ENCODE measurements at regions not wholly inside any gene's neighbourhood (a gene's known extent, or its start where the extent isn't known, plus 50 kb on each side); places are given as distances from the start of the nearest gene placed in this dataset.

DNA sequence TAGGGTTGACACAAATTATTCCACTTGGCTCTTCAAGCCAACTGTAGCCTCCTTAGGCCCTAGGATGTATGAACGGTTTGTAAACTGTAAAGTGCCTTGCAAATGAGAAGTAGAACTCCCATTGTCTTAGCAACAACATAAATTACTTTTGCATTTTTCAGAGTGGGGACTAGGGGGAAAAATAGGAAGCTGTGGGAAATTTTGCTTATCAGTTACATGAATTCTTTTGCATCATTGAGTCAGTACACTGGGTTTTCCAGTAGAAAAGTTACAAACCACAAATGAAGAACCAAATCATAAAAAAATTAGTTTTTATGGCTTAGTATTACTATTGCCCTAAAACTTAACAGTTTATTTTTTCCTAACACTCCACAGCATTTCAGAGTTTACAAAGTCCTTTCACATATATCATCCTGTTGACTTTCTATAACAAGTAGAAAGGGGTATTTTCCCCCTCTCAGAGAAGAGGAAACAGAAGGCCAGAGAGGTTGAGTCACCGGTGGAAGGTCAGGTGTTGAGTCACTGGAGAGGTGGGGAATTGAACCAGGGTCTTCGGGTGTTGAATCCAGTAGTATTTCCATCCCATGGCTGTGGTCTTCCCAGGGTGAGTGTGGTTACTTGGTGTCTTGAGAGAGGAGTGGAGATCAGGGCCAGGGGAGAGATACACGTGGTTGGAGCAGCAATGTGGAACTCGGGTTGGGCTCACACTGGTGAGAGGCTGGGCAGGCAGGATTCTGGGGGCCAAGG lies 71.9 kb upstream of the USP24 start:
- H3K9me3 ChIP-seq (ENCODE audit: control insufficient read depth in 1 of 2, low read length in 2 of 2) = no peaks in the 10 kb centered on the region
- H3K4me1 ChIP-seq (ENCODE audit: control insufficient read depth in 1 of 2, insufficient read depth in 2 of 2, low read length in 2 of 2) = no peaks in the 10 kb centered on the region
- H3K36me3 ChIP-seq (ENCODE audit: control insufficient read depth in 1 of 2, insufficient read depth in 2 of 2, low read length in 2 of 2) = no peaks in the 10 kb centered on the region
- no peak overlapping the region for H3K4me3 ChIP-seq (ENCODE audit: low read depth in 1 of 2, low read length in 2 of 2)
- no peak overlapping the region for H3K9ac ChIP-seq (ENCODE audit: low read depth in 1 of 2, low read length in 2 of 2)
- no peaks in the 10 kb centered on the region for H3K27me3 ChIP-seq (ENCODE audit: control insufficient read depth in 1 of 2, insufficient read depth in 2 of 2, low read length in 2 of 2)
- no peak overlapping the region for H3K27ac ChIP-seq (ENCODE audit: low read depth, low read length)

DNA sequence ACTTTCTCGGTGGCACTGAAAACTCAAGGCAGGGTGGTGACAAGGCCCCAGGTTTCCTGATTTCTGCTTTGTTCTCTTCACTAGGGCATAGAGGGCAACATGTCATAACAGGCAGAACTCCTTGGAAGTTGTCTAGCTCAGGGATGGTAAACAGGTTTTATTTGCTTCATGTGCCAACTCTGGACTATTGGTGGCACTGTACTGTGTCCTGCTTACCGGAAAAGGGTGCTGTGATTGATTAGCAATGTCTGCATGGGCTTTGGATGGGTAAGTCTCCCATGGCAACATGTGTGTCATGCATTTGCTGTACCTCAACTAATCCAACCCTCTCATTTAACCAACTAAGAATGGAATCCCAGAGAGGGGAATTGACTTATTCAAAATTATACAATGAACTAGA lies 70.7 kb upstream of the USP24 start:
- Histone ChIP-seq H3K27me3 (ENCODE audit: control insufficient read depth in 1 of 2, insufficient read depth in 2 of 2, low read length in 2 of 2) (no peaks in the 10 kb centered on the region), H3K9ac (ENCODE audit: low read depth in 1 of 2, low read length in 2 of 2) (no peak overlapping the region), H3K9me3 (ENCODE audit: control insufficient read depth in 1 of 2, low read length in 2 of 2) (no peaks in the 10 kb centered on the region), H3K27ac (ENCODE audit: low read depth, low read length) (no peak overlapping the region), H3K36me3 (ENCODE audit: control insufficient read depth in 1 of 2, insufficient read depth in 2 of 2, low read length in 2 of 2) (no peaks in the 10 kb centered on the region), H3K4me1 (ENCODE audit: control insufficient read depth in 1 of 2, insufficient read depth in 2 of 2, low read length in 2 of 2) (no peaks in the 10 kb centered on the region), H3K4me3 (ENCODE audit: low read depth in 1 of 2, low read length in 2 of 2) (no peak overlapping the region)

DNA sequence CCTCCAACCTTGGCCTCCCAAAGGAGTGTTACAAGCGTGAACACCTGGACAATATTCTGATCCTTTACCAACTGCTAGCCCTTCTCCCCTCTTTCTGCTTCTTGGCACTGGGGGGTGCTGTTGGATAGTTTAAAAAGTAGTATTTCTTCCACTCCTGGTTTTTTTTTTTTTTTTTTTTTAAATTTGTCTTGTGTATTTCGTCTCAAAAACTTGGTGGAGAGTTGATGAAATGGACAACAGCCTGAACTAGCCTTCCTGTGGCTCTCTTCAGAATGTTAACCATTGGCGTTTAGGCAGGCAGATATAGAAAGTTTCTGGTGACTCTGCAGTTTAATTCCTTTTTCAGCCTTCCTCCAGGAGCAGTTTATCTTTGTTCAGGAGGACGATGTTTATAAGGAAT lies 69.7 kb upstream of the USP24 start:
- Histone ChIP-seq H3K27me3 (ENCODE audit: control insufficient read depth in 1 of 2, insufficient read depth in 2 of 2, low read length in 2 of 2) (no peaks in the 10 kb centered on the region), H3K9ac (ENCODE audit: low read depth in 1 of 2, low read length in 2 of 2) (no peak overlapping the region), H3K4me1 (ENCODE audit: control insufficient read depth in 1 of 2, insufficient read depth in 2 of 2, low read length in 2 of 2) (no peaks in the 10 kb centered on the region), H3K4me3 (ENCODE audit: low read depth in 1 of 2, low read length in 2 of 2) (no peak overlapping the region), H3K9me3 (ENCODE audit: control insufficient read depth in 1 of 2, low read length in 2 of 2) (no peaks in the 10 kb centered on the region), H3K27ac (ENCODE audit: low read depth, low read length) (no peak overlapping the region), H3K36me3 (ENCODE audit: control insufficient read depth in 1 of 2, insufficient read depth in 2 of 2, low read length in 2 of 2) (no peaks in the 10 kb centered on the region)

DNA sequence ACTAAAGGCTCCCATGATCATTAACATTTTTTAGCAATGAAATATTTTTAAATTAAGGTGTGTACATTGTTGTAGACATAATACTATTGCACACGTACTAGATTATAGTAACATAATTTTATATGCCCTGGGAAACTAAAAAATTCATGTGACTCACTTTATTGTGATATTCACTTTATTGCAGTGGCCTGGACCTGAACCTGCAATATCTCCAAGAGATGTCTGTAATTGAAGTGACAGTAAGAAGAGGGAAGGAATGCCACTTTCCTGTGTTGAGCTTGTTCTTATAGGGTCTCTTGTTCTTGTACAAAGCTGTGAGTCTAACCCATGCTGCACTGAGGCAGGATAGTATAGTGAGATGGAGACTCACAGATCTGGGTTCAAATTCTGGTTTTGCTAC lies 66.9 kb upstream of the USP24 start:
- Histone ChIP-seq H3K27me3 (ENCODE audit: control insufficient read depth in 1 of 2, insufficient read depth in 2 of 2, low read length in 2 of 2) (no peaks in the 10 kb centered on the region), H3K4me3 (ENCODE audit: low read depth in 1 of 2, low read length in 2 of 2) (no peak overlapping the region), H3K9ac (ENCODE audit: low read depth in 1 of 2, low read length in 2 of 2) (no peak overlapping the region), H3K4me1 (ENCODE audit: control insufficient read depth in 1 of 2, insufficient read depth in 2 of 2, low read length in 2 of 2) (peaks cover 0 to 3% of the 10 kb centered on the region in 2 donors), H3K27ac (ENCODE audit: low read depth, low read length) (no peak overlapping the region), H3K36me3 (ENCODE audit: control insufficient read depth in 1 of 2, insufficient read depth in 2 of 2, low read length in 2 of 2) (no peaks in the 10 kb centered on the region), H3K9me3 (ENCODE audit: control insufficient read depth in 1 of 2, low read length in 2 of 2) (no peaks in the 10 kb centered on the region)

DNA sequence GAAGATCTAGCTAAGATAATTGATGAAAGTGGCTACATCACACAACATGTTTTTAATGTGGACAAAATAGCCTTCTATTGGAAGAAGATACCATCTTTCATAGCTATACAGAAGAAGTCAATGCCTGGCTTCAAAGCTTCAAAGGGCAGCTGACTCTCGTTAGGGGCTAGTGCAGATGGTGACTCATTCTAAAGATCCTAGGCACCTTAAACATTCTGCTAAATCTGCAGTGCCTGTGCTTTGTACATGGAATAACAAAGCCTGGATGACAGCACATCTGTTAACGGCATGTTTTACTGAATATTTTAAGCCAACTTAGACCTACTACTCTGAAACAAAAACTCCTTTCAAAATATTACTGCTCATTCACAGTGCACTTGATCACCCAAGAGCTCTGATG lies 65.6 kb upstream of the USP24 start:
- no peaks in the 10 kb centered on the region for H3K36me3 ChIP-seq (ENCODE audit: control insufficient read depth in 1 of 2, insufficient read depth in 2 of 2, low read length in 2 of 2)
- no peaks in the 10 kb centered on the region for H3K27me3 ChIP-seq (ENCODE audit: control insufficient read depth in 1 of 2, insufficient read depth in 2 of 2, low read length in 2 of 2)
- peaks cover 0 to 3% of the 10 kb centered on the region in 2 donors for H3K4me1 ChIP-seq (ENCODE audit: control insufficient read depth in 1 of 2, insufficient read depth in 2 of 2, low read length in 2 of 2)
- H3K9ac ChIP-seq (ENCODE audit: low read depth in 1 of 2, low read length in 2 of 2) = no peak overlapping the region
- H3K9me3 ChIP-seq (ENCODE audit: control insufficient read depth in 1 of 2, low read length in 2 of 2) = no peaks in the 10 kb centered on the region
- no peak overlapping the region for H3K27ac ChIP-seq (ENCODE audit: low read depth, low read length)
- H3K4me3 ChIP-seq (ENCODE audit: low read depth in 1 of 2, low read length in 2 of 2) = no peak overlapping the region

DNA sequence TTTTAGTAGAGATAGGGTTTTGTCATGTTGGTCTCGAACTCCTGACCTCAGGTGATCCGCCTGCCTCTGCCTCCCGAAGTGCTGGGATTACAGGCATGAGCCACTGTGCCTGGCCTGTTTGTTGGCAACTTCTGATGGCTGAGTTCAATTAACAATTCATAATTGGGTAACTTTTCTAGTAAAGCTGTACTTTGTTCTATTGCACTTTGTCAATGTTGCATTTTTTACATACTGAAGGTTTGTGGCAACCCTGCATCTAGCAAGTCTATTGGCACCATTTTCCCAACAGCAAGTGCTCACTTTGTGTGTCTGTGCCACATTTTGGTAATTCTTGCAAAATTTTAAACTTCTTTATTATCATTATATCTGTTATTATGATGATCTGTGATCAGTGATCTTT lies 64.5 kb upstream of the USP24 start:
- H3K27me3 ChIP-seq (ENCODE audit: control insufficient read depth in 1 of 2, insufficient read depth in 2 of 2, low read length in 2 of 2) = no peaks in the 10 kb centered on the region
- no peak overlapping the region for H3K9ac ChIP-seq (ENCODE audit: low read depth in 1 of 2, low read length in 2 of 2)
- H3K27ac ChIP-seq (ENCODE audit: low read depth, low read length) = no peak overlapping the region
- H3K36me3 ChIP-seq (ENCODE audit: control insufficient read depth in 1 of 2, insufficient read depth in 2 of 2, low read length in 2 of 2) = no peaks in the 10 kb centered on the region
- H3K9me3 ChIP-seq (ENCODE audit: control insufficient read depth in 1 of 2, low read length in 2 of 2) = no peaks in the 10 kb centered on the region
- no peak overlapping the region for H3K4me3 ChIP-seq (ENCODE audit: low read depth in 1 of 2, low read length in 2 of 2)
- H3K4me1 ChIP-seq (ENCODE audit: control insufficient read depth in 1 of 2, insufficient read depth in 2 of 2, low read length in 2 of 2) = peaks cover 6 to 8% of the 10 kb centered on the region in 2 donors

DNA sequence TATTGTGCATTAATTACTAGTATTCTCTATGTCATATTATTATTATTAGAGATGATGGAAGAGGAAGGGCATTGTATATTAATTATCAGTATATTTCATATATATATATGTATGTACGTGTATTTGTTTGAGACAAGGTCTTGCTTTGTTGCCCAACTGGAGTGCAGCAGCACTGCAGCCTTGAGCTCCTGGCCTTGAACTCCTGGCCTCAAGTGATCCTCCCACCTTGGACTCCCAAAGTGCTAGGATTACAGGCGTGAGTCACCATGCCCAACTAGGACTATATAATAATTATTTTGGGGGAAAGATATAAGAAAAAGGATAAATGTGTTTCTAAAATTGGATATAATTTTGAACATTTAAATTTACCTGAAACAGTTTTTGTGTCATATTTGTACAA lies 63.2 kb upstream of the USP24 start:
- Histone ChIP-seq H3K4me1 (ENCODE audit: control insufficient read depth in 1 of 2, insufficient read depth in 2 of 2, low read length in 2 of 2) (peaks cover 6 to 8% of the 10 kb centered on the region in 2 donors), H3K36me3 (ENCODE audit: control insufficient read depth in 1 of 2, insufficient read depth in 2 of 2, low read length in 2 of 2) (no peaks in the 10 kb centered on the region), H3K27ac (ENCODE audit: low read depth, low read length) (no peak overlapping the region), H3K4me3 (ENCODE audit: low read depth in 1 of 2, low read length in 2 of 2) (no peak overlapping the region), H3K9ac (ENCODE audit: low read depth in 1 of 2, low read length in 2 of 2) (no peak overlapping the region), H3K27me3 (ENCODE audit: control insufficient read depth in 1 of 2, insufficient read depth in 2 of 2, low read length in 2 of 2) (no peaks in the 10 kb centered on the region), H3K9me3 (ENCODE audit: control insufficient read depth in 1 of 2, low read length in 2 of 2) (no peaks in the 10 kb centered on the region)

DNA sequence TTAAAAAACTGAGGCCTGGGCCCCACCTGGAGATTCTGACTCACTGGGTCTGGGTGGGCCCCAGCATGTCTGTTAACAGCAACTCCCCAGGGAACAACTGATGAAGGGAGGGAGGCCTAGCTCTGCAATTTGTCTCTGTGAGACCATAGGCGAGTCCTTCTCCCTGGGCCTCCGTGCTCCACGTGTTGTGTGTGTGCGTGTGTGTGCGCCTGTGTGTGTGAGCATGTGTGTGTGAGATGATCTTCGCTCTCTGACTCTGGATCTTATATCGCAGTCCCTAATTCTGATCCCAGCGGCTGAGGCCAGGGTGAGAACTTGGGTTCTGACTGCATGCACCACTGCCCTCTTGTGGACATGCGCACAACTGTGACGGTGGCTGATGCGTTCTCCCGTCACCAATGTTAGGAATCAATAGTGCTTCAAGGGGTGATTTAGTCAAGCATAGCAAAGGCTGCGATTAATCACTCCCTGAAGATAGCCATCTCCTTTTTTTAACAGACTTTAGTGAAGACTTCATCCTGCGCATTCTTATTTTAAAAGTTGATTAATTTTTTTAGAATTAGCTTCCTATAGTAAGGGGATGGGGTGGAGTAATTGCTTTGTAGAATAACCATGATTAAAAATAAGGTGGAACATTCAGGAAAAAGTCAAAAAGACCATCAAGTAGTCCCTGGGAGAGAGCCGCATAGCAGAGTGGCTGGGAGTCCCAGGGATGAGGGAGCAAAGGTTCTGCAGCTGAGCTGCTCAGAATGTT lies 62.4 kb upstream of the USP24 start:
- Histone ChIP-seq H3K27ac (ENCODE audit: low read depth, low read length) (no peak overlapping the region), H3K4me1 (ENCODE audit: control insufficient read depth in 1 of 2, insufficient read depth in 2 of 2, low read length in 2 of 2) (peaks cover 6 to 8% of the 10 kb centered on the region in 2 donors), H3K9me3 (ENCODE audit: control insufficient read depth in 1 of 2, low read length in 2 of 2) (no peaks in the 10 kb centered on the region), H3K27me3 (ENCODE audit: control insufficient read depth in 1 of 2, insufficient read depth in 2 of 2, low read length in 2 of 2) (no peaks in the 10 kb centered on the region), H3K9ac (ENCODE audit: low read depth in 1 of 2, low read length in 2 of 2) (no peak overlapping the region), H3K4me3 (ENCODE audit: low read depth in 1 of 2, low read length in 2 of 2) (no peak overlapping the region), H3K36me3 (ENCODE audit: control insufficient read depth in 1 of 2, insufficient read depth in 2 of 2, low read length in 2 of 2) (no peaks in the 10 kb centered on the region)

DNA sequence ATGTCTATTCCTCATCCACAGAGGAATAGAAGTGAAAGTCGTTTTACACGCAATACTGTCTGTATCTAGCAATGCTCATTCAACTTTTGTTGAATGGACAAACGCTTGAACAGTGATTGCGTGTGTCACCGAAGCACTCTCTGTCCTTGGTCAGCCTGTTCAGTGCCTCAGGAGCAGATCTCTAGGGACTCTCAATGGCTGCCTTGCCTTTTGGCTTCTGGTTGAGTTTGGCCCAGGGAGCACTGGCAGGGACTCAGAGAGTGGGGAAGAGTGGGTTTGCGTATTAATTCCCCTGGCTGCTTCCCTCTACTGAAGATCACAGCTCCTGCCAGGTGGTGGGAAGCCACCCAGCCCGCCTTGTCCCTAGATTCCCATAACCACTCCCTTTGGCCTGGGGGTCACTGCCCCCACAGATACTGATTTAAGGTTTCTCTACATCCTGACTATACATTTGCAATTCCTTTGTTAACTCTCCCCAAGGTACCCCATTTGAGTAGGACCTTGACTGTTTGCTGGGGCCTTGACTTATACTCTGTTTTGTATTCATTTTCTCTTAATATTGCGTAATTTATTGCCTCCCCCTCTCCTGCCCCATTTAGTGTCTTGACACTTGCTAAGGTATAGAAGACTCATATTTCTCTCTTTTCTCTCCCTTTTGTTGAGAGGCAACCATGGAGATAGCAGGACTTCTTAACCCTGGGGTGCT lies 61.7 kb upstream of the USP24 start:
- Histone ChIP-seq H3K4me1 (ENCODE audit: control insufficient read depth in 1 of 2, insufficient read depth in 2 of 2, low read length in 2 of 2) (peaks cover 6 to 8% of the 10 kb centered on the region in 2 donors), H3K36me3 (ENCODE audit: control insufficient read depth in 1 of 2, insufficient read depth in 2 of 2, low read length in 2 of 2) (no peaks in the 10 kb centered on the region), H3K27ac (ENCODE audit: low read depth, low read length) (no peak overlapping the region), H3K4me3 (ENCODE audit: low read depth in 1 of 2, low read length in 2 of 2) (no peak overlapping the region), H3K9me3 (ENCODE audit: control insufficient read depth in 1 of 2, low read length in 2 of 2) (no peaks in the 10 kb centered on the region), H3K9ac (ENCODE audit: low read depth in 1 of 2, low read length in 2 of 2) (no peak overlapping the region), H3K27me3 (ENCODE audit: control insufficient read depth in 1 of 2, insufficient read depth in 2 of 2, low read length in 2 of 2) (no peaks in the 10 kb centered on the region)

DNA sequence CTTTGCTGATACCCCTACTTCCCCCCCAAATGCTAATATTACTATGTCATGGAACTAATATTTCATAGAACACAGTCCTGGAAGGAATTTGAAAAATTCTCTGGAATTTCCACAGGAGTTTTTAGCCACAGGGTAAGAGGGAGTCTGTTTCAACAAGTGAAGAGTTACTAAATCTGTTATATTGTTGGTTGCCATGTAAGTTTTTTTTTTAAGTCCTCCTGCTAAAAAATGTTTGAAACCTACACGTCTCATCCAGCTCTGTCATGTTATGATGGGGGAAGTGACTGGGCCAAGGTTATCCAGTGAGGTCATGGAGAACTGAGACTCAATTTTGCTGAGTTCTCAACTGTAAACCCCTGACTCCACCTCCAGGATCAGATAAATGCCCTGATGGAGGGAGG lies 60.8 kb upstream of the USP24 start:
- H3K9me3 ChIP-seq (ENCODE audit: control insufficient read depth in 1 of 2, low read length in 2 of 2) = no peaks in the 10 kb centered on the region
- no peak overlapping the region for H3K9ac ChIP-seq (ENCODE audit: low read depth in 1 of 2, low read length in 2 of 2)
- H3K36me3 ChIP-seq (ENCODE audit: control insufficient read depth in 1 of 2, insufficient read depth in 2 of 2, low read length in 2 of 2) = no peaks in the 10 kb centered on the region
- no peak overlapping the region for H3K4me3 ChIP-seq (ENCODE audit: low read depth in 1 of 2, low read length in 2 of 2)
- H3K4me1 ChIP-seq (ENCODE audit: control insufficient read depth in 1 of 2, insufficient read depth in 2 of 2, low read length in 2 of 2) = peaks cover 6 to 8% of the 10 kb centered on the region in 2 donors
- no peaks in the 10 kb centered on the region for H3K27me3 ChIP-seq (ENCODE audit: control insufficient read depth in 1 of 2, insufficient read depth in 2 of 2, low read length in 2 of 2)
- H3K27ac ChIP-seq (ENCODE audit: low read depth, low read length) = no peak overlapping the region
